Daoy (cell line): ENCODE measurements at regions not wholly inside any gene's neighbourhood (a gene's known extent, or its start where the extent isn't known, plus 50 kb on each side); places are given as distances from the start of the nearest gene placed in this dataset.
A peak's percentile ranks its signal among the peaks of the same experiment; 100 is the strongest.

Source experiments
- DNase-seq: peaks from one replicate; pipeline ENCODE4 v3.0.0-alpha.2; 2015; ENCODE audit warnings: low read depth

DNA sequence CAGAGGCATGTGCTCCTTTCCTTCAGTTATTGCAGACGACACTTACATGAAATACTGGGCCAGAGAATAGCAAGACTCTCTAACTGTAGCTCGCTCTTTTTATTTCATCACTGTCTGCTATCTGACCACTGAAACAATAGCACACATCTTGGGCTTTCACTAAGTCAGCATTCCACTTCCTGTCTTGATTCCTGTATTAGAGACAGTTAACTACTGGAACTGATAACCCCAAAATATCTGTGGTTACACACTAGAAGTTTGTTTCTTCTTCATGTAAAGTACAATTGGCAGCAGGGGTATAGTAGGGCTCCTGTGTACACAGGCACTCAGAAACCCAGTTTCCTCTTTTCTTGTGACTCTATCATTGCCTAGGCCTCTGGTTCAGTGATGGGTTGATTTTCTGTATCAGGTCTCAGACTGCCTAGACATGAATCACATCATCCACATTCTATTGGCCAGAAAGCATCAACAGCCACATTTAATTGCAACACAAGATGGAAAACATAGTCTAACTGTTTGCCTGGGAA, 230.2 kb upstream of the CD96 start:
- DNase-seq: no peak

DNA sequence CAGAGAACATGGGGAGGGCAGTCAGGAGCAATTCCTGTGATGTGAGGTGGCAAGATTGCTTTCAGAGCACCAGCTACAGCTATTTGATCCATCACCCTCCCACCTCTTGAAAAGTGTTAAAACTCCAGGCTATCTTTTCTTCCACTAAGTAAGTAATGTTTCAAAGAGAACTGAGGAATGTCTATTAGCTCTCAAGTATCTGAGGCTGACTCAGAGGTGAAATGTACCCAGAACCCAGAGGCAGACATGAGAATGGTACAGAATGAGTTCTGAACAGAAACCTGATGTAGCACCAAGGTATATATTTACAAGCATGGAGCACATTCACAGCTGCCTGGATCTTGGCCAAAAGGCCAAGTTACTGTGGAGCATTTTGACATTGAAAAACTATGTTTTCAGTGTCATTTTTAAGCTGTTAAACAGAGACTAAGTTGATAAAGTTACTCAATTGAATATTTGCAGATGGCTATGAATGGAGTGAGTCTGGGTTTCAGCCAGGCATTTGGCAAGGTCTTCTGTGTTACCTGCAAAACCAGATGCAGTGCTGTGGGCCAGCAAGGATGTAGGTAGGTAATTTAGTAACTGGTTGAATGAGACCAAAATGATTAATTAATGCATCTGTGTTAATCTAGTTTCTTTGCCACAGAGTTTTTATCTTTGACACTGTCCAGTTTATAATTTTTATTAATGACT, 227.7 kb upstream of the CD96 start:
- no peak for DNase-seq

DNA sequence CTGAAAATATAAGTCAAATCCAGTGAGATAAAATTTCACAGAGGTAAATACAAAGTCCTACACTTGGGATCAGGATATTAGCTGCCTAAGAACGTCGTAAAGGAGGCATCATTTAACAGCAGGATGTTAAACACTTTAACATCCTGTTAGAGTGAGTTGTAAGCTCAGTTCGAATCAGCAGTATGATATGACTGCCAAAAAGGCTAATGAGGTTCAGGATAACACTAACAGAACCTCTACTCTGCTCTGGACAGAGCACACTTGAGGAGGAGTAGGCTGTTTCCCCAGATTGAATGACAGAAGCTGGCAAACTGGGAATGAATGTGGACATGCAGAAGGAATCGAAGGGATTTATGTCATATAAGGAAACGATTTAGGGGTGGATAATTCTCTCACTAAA, 227.1 kb upstream of the CD96 start:
- no peak for DNase-seq

DNA sequence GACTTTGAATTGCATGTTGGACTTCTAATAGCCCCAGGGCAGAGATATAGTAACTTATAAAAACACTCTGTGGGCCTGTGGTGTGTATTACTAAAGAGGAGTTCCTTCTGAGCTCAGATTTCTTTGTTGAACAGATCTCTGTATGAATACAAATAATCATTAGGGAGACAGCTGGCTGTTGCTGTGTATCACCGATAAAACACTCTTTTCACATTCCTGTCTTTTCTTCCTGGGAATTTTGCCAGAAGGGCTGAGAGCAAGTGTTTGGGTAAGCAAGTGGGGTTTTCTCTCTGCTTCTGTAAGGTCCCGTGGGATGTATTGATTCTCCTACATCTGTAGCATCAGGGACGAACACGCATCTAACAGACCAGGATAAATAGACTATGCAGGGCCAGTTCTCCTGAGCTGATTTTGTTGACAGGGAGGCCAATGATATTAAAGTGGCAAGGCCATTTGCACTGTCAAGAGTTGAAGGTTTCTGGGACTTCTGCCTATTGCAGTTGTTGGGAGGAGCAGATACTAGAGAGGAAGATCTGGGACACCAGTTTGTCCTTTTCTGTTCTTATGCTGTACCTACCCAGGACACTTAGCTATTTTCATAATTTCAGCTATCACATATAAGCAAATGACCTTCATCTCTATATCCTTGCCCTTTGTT, 225.9 kb upstream of the CD96 start:
- peak; percentile 29 for DNase-seq

DNA sequence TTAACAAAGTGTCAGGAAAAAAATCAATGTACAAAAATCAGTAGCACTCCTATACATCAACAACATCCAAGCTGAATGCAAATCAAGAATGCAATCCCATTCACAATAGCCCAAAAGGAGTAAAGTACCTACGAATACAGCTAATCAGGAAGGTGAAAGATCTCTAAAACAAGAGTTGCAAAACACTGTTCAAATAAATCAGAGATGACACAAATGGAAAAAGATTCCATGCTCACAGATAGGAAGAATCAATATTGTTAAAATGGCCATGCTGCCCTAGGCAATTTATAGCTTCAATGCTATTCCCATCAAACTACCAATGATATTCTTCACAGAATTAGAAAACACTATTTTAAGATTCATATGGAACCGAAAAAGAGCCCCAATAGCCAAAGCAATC, 223.7 kb upstream of the CD96 start:
- no peak for DNase-seq

DNA sequence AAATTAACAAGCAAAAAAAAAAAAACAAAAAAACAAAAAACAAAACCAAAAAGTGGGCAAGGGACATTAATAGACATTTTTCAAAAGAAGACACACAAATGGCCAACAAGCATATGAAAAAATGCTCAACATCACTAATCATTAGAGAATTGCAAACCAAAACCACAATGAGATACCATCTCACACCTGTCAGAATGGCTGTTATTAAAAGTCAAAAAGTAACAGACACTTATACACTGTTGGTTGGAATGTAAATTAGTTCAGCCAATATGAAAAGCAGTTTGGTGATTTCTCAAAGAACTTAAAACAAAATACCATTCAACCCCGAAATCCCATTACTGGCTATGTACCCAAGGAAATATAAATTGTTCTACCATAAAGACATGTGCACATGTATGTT, 222.4 kb upstream of the CD96 start:
- DNase-seq: no peak

DNA sequence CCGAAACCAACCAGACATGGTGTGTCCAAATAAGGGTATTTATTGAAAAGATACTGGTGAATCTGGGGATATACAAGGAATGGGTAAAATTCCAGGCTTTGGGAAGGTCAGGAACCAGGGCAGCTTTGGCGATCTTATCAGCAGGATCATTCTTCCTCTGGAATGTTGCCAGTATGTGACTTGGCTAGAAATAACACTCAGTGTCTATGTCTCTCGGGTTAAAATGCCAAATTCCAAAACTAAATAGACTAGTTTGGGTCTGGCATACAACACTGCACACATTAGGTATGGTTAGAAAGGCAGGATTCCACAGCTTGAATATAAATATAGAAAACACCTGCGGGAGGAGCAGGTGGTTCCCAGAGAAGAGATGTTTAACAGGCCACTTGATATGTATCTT, 220.2 kb upstream of the CD96 start:
- DNase-seq: no peak

DNA sequence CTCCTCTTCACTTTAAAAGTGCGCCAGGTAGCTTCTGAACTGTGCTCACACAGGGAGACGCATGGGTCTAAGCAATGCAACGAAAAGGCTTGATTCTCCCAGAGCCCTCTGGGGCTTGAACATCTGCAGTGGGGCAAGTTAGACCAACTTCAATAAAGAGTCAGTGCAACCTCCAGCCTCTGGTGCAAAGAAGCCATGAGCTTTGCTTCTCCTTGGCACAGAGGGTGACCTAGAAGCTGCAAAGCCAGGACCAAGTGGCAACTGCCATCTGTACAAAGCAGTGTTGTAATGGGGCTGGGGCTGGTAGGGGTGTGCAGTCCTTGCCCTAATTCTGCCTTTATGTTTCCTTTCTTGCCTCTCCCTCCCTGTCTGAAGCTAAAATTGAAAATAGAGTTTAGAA, 219.0 kb upstream of the CD96 start:
- DNase-seq: no peak

DNA sequence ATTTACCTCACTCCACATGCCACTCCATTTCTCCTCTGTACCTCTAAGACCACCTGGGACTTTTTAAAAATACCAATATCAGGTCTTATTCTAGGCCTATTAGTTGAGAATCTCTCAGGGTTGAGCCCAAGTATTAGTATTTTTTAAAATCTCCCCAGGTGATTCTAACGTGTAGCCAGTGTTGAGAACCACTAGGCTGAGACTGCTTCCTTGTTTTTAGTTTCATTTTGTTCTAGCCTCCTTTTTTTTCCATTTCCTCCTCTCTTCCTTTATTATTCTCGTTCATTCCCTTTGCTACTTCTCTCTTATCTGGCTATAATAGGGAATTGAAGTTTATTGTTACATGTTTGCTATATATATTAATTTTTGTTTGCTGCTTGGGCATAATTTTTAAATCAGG, 217.8 kb upstream of the CD96 start:
- no peak for DNase-seq

DNA sequence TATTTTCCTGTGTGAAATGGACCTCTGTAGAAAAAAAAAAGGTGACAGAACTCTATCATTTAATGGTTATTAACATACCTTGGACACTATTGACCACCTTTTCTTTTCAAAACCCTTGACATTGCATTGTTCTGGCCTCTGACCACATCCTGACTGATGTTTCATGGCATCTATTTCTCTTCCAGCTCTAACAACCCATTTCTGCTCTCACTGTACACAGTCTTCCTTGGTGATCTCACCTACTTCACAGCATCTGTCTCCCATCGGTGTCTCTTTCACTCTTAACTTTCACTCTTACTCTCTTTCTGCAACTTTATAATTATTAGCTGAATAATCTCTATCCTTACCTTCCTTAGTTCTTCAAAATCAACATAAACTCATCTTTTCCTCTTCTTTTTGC, 217.4 kb upstream of the CD96 start:
- peak; percentile 41 for DNase-seq

DNA sequence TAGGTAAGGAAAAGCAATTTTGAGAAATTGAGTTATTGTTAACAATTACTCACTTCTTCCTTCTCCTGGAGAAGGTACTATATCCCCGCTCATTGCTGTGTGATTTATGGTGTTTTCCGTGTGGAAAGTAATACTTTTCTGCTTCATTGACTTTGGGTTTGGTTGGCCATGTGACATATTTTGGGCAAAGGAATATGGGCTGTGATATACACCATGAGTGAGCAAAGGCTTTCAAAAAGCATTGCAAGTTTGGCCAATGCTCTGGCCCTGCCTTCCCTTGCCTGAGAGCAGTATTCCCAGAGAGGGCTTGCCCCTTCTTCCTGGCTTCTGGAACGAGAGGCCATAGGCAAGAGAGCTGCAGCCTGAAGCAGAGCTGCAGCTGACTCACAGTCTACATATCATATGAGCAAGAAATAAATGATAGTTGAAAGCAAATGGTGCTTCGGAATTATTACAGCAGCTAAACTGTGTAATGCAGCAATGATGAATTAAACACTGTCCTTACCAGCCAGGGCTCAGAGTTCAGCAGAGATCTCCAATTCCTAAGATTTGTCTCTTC, 216.8 kb upstream of the CD96 start:
- DNase-seq: peak; percentile 19

DNA sequence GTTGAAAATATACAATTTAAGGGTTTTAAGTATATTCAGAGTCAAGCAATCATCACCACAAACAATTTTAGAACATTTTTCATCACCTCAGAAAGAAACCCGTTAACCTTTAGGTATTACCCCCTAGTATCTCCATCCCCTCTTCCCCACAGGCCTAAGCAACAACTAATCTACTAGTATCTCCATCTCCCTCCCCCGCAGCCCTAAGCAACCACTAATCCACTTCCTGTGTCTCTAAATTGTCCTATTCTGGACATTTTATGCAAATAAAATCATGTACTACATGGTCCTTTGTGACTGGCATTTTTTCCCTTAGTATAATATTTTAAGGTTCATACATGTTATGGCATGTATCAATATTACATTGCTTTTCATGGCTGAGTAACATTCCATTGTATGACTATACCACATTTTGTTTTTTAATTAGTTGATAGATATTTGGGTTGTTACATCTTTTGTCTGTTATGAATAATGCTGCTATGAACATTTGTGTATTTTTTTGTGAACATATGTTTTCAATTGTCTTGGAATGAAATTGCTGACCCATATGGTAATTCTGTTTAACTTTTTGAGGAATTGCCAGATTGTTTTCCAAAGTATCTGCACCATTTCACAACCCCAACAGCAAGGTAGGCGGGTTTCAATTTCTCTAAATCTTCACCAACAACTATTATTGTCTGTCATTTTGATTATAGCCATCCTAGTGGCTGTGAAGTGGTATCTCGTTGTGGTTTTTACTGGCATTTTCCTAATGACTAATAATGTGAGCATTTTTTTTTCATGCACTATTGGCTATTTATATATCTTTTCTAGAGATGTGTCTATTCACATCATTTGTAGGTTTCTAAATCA, 215.6 kb upstream of the CD96 start:
- no peak for DNase-seq

DNA sequence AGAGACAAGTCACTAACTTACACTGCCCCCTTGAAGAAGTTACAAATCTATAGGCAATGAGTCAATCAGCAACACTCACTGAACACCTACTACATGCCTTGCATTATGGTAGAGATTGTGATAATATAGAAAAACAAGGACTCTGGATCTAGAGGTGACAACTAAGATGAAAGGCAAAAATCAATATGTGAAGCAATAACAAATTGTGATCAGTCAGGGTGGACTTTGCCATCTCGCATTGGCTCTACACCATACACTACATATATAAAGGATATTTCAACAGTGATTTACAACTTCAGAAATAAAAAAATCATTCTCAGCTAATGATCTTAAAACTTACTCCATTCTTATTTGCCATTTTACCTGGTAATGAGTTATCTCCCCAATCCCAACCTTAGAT, 210.7 kb upstream of the CD96 start:
- no peak for DNase-seq

DNA sequence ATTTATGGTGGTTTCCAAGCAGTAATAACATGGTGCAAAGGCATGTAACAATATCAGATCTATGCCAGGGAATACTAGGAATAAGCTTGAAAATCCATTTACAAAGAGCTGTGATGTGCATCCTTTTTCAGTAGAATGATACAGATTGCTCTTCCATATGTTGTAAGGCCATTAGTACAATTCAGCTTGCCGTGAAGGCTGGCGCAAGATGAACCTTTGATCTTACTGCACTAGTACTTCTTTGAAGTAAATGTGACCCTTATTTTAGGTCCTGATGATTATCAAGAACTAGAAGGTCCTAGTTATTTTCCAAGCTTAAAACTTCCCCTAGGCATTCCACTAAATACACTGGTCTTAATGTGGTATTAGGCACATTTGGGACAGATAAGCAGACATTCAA, 210.1 kb upstream of the CD96 start:
- no peak for DNase-seq

DNA sequence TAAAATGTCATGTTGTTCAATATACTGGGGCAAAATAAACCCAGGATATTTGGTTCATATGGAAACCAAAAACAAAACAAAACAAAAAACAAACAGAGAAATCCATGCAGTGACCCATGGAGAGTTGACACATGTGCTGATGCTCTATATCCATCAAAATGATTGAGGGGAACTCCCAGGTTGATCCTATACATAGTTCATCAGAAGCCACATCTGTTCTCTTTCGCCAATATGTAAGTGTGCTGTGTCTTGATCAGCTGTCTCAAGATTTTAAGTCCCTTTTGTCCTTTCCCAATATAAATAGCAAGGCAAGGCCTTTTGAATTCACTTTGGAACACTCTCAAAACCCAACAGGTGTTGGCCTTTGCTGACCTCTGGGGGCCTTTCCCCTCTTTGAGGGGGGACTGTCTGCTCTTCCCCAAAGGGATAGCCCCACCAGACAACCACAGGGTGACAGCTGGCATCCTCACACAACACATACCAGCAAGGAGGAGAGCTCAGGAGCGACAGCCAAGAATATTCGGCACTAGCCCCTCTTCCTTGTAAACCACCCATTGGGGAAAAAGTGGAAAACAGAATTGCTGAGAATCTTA, 209.4 kb upstream of the CD96 start:
- DNase-seq: no peak

DNA sequence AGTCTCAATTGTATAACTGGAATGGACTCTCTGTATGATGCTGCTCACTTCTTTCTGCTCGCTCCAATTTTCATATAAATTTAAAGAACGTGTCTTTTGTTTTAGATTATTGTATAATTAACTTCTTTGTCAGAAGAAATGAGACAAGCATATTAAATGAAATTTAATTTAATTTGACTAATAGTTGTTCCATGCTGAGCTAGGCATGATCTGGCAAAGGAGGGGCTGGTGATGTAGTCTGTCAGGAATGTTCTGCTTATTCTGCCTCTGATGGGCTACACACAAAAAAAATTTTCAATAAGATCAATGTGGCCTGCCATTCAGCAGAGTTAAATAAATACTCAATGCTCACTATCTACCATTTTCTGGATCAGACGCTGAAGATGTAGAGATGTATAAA, 208.4 kb upstream of the CD96 start:
- DNase-seq: peak; percentile 22

DNA sequence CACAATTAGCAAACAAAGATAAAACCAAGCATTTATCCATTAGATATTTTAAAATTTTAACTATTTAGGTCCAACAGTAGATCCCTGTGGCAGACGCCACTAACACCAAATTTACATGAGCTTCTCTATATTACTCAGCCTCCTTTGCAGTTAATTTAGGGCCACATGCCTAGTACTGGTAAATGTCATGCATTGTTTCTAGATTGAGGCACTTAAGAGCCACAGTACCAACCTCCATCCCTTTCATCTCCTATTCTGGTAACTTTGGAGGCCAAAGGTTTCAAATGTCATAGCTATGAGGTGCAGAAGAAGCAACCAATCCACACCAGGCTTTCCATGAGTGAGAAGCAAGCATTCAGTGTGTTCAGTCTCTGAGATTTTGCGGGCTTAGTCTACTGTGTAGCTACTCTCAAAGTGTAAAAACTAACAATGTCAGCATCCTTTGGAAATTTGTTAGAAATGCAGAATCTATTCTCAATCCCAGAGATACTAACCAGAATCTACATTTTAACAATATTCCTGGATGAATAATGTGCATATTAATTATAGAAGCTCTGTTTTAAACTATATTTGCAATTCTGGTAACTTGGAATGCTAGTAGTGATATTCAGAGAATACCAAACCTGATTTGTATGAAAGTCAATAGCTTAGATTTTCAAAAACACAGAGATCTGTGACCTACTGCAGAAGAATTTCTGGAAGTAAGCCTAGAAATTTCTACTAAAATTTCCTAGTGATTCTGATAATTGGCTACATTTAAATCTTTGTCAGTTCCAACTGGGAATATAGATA, 206.3 kb upstream of the CD96 start:
- DNase-seq: no peak

DNA sequence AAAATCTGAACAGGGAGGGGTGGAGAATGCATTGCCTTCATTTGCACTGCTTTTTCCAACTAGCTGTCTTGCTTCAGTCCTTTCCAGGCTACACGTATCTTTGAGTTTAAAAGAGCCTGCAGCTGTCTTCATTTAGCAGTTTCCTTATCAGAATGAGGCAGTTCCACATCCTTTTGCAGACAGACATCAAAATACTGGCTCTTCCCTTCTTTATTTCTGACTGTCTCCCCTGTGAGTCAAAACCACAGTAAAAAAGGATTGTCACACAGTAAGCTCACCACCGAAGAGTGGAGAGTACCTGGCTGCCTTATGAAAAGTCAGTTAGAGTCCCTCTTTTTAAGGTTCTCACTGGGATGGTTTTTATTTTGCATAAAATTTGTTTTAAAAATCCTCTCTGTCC, 205.5 kb upstream of the CD96 start:
- DNase-seq: no peak

DNA sequence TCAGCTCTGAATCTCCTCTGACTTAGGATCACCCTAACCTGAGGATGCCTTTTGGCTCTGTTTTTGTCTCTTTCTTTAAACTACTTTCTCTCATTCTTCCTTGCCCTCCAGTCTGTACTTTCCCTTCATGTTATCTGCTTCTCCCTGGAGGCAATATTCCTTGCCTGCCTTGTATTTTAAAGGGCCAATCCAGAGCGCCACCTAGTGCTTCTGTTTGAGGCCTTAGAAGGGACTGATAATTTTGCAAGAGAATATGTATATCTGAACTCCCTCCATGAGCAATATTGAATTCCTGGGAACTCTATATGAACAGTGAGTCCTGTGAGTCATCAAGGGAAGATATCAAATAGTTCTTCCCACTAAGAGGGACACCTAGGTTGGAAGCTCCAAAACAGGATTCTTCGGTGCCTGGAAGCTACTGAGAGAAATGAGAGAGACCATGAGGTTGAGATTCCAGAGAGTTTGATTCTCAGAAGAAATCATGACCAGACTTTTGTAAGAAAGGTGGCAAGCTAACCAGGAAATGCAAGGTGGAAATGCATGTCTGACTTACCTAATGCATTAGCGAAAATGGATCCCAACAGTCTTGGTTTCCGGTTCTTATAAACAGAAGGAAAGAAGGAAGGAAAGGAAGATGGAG, 203.8 kb upstream of the CD96 start:
- peak; percentile 62 for DNase-seq

DNA sequence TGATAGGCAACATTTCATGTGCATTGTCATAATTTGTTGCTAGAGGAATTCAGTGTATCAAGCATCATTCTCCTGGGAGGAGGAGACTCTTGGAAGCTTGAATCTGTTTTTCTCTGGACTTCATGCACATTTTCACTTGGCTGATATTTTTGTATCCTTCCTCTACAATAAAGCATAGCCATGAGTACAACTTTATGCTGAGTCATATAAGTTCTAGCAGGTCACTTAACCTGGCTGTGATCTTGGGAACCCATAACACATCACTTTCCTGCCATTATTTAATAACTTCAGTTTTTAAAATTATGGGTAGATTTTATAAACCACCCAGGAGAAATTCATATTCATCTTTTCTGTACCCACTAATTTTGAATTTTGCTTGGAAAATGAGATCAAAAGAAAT, 203.0 kb upstream of the CD96 start:
- no peak for DNase-seq

DNA sequence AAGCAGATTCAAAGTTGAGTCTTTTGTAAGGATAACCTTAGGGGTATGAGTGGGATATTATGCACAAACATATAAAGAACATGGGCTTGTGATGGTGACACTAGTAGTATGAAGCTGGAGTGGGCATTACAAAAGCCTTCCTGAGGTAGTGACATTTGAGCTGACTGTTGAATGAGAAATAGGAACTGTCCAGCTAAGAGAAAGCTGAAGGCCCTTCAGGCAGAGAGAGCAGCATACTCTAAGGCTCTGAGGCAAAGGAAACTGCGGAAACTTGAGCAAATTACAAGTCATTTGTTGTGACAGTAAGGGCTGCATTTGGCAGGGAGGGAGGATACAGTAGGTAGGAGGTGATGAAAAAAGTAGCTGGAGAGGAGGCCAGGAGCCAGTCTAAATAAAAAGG, 190.7 kb upstream of the CD96 start:
- DNase-seq: no peak
